ENCODE measurements at regions not wholly inside any gene's neighbourhood (a gene's known extent, or its start where the extent isn't known, plus 50 kb on each side); places are given as distances from the start of the nearest gene placed in this dataset.

DNA sequence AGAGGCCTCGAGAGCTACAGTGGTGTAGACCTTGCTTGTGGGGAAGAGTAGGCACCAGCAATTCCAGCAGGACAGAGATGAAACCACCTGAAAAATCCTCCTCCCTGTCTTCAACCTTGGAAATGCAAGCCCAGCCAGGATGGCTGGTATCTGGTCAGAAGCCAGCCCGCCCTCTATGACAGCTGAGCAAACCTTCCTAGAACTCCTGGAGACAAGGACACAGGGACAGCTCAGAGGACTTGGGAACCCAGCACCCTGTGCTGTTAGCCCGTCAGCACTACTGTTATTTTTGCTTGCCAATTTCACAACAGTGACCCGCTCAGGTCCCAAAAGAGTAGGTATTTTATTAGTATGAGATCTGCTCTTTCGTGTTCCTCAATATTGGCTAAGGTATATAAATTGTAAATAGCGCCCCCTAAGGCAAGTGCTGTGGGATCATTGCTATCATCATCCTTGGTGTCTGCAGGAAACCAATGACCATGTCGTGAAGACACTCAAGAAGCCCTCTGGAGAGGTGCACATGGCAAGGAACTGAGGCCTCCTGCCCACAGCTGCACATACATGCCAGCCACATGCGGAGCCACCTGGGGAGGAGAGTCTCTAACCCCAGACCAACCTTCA is 156.5 kb upstream of the CHST15 start:
- H3K4me2 ChIP-seq (ENCODE audit: low read length) = no peak overlapping the region
- H3K9me3 ChIP-seq (ENCODE audit: control insufficient read depth in 1 of 2, insufficient read depth in 1 of 2, low read depth in 1 of 2, low read length in 2 of 2) = peaks cover 0 to 2% of the 10 kb centered on the region in 2 experiments; a peak in 1 of 4 replicates
- peak; percentile 86 for ATAC-seq
- DNase-seq (ENCODE audit: low read depth, low spot score) = peak; percentile 22
- no peak overlapping the region for H3K9ac ChIP-seq (ENCODE audit: low read length)
- intact Hi-C loops (cut with micrococcal nuclease) = loop anchor here (10.0 kb wide), 1 partner anchor 255 kb away; no protein-coding TSS in a partner anchor
- no peaks in the 10 kb centered on the region for H3K79me2 ChIP-seq (ENCODE audit: insufficient read depth, low read length)
- H2AFZ ChIP-seq (ENCODE audit: low read depth, low read length, poor library complexity, severe bottlenecking) = no peak overlapping the region
- no TSS peak for BruUV-seq (replicated peaks)
- H3K36me3 ChIP-seq (ENCODE audit: control insufficient read depth in 1 of 2, insufficient read depth in 2 of 2, low read length in 2 of 2) = no peaks in the 10 kb centered on the region
- CTCF ChIA-PET = interaction anchor here (0.8 to 1.4 kb wide), 2 partner anchors 253 to 255 kb away, joined by 3 to 4 read pairs; no protein-coding TSS in a partner anchor
- no peaks in the 10 kb centered on the region for H4K20me1 ChIP-seq (ENCODE audit: insufficient read depth)
- H3K27me3 ChIP-seq (ENCODE audit: insufficient read depth, low read length) = no peaks in the 10 kb centered on the region
- H3K4me1 ChIP-seq (ENCODE audit: control insufficient read depth in 1 of 2, insufficient read depth in 2 of 2, low read length in 2 of 2) = no peaks in the 10 kb centered on the region
- RAD21 ChIA-PET (ENCODE audit: low non-redundant PET in 1 of 2, low total read pairs in 2 of 2, uncharacterized antibody in 2 of 2, unreplicated experiment in 2 of 2) = no interaction called here
- H3K9me2 ChIP-seq (ENCODE audit: insufficient read depth) = no peaks in the 10 kb centered on the region
- no peak overlapping the region for H3K27ac ChIP-seq (ENCODE audit: low read depth, low read length)
- POLR2A ChIA-PET = no interaction called here
- TF ChIP-seq CTCF (IDR thresholded peaks at IDR 0.05 in 2 of 3, conservative IDR thresholded peaks at IDR 0.05 in 1 of 3; ENCODE audit: borderline replicate concordance in 1 of 3, insufficient read depth in 1 of 3, low read depth in 2 of 3, low read length in 2 of 3) = peak; percentile 37 to 79 (median 65); a peak in 4 of 6 replicates
- TF ChIP-seq RAD21 (IDR thresholded peaks at IDR 0.05; ENCODE audit: low read depth) = peak; percentile 62
- TF ChIP-seq ZNF274 (IDR thresholded peaks at IDR 0.05; ENCODE audit: low read depth, low read length) = no peak
- no peak overlapping the region for H3K4me3 ChIP-seq (replicated peaks in 1 of 2; ENCODE audit: low read depth in 1 of 2, low read length in 2 of 2)

- no peaks in the 10 kb centered on the region for H3K4me1 ChIP-seq (ENCODE audit: control insufficient read depth in 1 of 2, insufficient read depth in 2 of 2, low read length in 2 of 2)
- no peaks in the 10 kb centered on the region for H3K36me3 ChIP-seq (ENCODE audit: control insufficient read depth in 1 of 2, insufficient read depth in 2 of 2, low read length in 2 of 2)
- TF ChIP-seq CBX3 (IDR thresholded peaks at IDR 0.05; ENCODE audit: low read depth) (no peak), ATF3 (IDR thresholded peaks at IDR 0.05) (no peak), CEBPB (IDR thresholded peaks at IDR 0.05; ENCODE audit: low read depth) (no peak), ZFX (IDR thresholded peaks at IDR 0.05) (no peak), EZH2 (IDR thresholded peaks at IDR 0.05) (no peak), SP1 (IDR thresholded peaks at IDR 0.05; ENCODE audit: low read depth) (no peak), EZH2phosphoT487 (IDR thresholded peaks at IDR 0.05; ENCODE audit: borderline replicate concordance) (no peak), EGR1 (IDR thresholded peaks at IDR 0.05; ENCODE audit: low read depth) (no peak), SRF (IDR thresholded peaks at IDR 0.05; ENCODE audit: low read depth) (no peak), JUND (IDR thresholded peaks at IDR 0.05) (no peak), POLR2A (IDR thresholded peaks at IDR 0.05; ENCODE audit: borderline replicate concordance, extremely low read depth, insufficient read depth, insufficient read length) (no peak), TCF7L2 (IDR thresholded peaks at IDR 0.05; ENCODE audit: borderline replicate concordance, extremely low read depth, insufficient read depth, insufficient read length) (no peak), ELF1 (IDR thresholded peaks at IDR 0.05; ENCODE audit: borderline replicate concordance, low read depth) (no peak), CTCF (IDR thresholded peaks at IDR 0.05 in 2 of 3, conservative IDR thresholded peaks at IDR 0.05 in 1 of 3; ENCODE audit: borderline replicate concordance in 1 of 3, insufficient read depth in 1 of 3, low read depth in 2 of 3, low read length in 2 of 3) (no peak), MAX (IDR thresholded peaks at IDR 0.05) (no peak)
- ATAC-seq = no peak
- H3K4me2 ChIP-seq (ENCODE audit: low read length) = no peak overlapping the region
- intact Hi-C loops (cut with micrococcal nuclease) = no loop called here
- H3K27ac ChIP-seq (ENCODE audit: low read depth, low read length) = no peak overlapping the region
- no peak overlapping the region for H3K4me3 ChIP-seq (replicated peaks in 1 of 2; ENCODE audit: low read depth in 1 of 2, low read length in 2 of 2)
- no peaks in the 10 kb centered on the region for H4K20me1 ChIP-seq (ENCODE audit: insufficient read depth)
- no peak overlapping the region for H3K9ac ChIP-seq (ENCODE audit: low read length)
- no peaks in the 10 kb centered on the region for H3K79me2 ChIP-seq (ENCODE audit: insufficient read depth, low read length)
- H2AFZ ChIP-seq (ENCODE audit: low read depth, low read length, poor library complexity, severe bottlenecking) = no peak overlapping the region
- no peaks in the 10 kb centered on the region for H3K9me3 ChIP-seq (ENCODE audit: control insufficient read depth in 1 of 2, insufficient read depth in 1 of 2, low read depth in 1 of 2, low read length in 2 of 2)
- DNase-seq (ENCODE audit: low read depth, low spot score) = no peak
- CTCF ChIA-PET = interaction anchor here (0.8 to 1.4 kb wide), 2 partner anchors 253 to 254 kb away, joined by 3 to 4 read pairs; no protein-coding TSS in a partner anchor
- BruUV-seq (replicated peaks) = no TSS peak
- RAD21 ChIA-PET (ENCODE audit: low non-redundant PET in 1 of 2, low total read pairs in 2 of 2, uncharacterized antibody in 2 of 2, unreplicated experiment in 2 of 2) = no interaction called here
- POLR2A ChIA-PET = no interaction called here
- H3K9me2 ChIP-seq (ENCODE audit: insufficient read depth) = no peaks in the 10 kb centered on the region
- H3K27me3 ChIP-seq (ENCODE audit: insufficient read depth, low read length) = no peaks in the 10 kb centered on the region
Measured at GRCh38 chr10:124249196-124249595, 155.8 kb upstream of the CHST15 start.
